ENCODE measurements at regions not wholly inside any gene's neighbourhood (a gene's known extent, or its start where the extent isn't known, plus 50 kb on each side); places are given as distances from the start of the nearest gene placed in this dataset.

- no peak overlapping the region for H3K27ac ChIP-seq (ENCODE audit: extremely low read depth, low read depth, low read length)
- no peaks in the 10 kb centered on the region for H3K9me3 ChIP-seq (ENCODE audit: control insufficient read depth, insufficient read depth, low read depth, low read length)
- no peak for TF ChIP-seq ZBTB11 (tag by site-specific recombination; conservative IDR thresholded peaks at IDR 0.05; ENCODE audit: low read depth)
- TF ChIP-seq ZNF211 (tag by site-specific recombination; IDR thresholded peaks at IDR 0.05; ENCODE audit: low read depth) = no peak
- no peaks in the 10 kb centered on the region for H3K36me3 ChIP-seq (ENCODE audit: control insufficient read depth in 2 of 2, insufficient read depth in 1 of 2, low read length in 2 of 2)
- ChIA-PET CTCF (interaction anchor here (0.6 kb wide), 1 partner anchor 12 kb away, joined by 6 read pairs; no protein-coding TSS in a partner anchor), POLR2A (no interaction called here)
- H3K4me3 ChIP-seq (ENCODE audit: low read depth, low read length) = no peak overlapping the region
- no peaks in the 10 kb centered on the region for H3K4me1 ChIP-seq (ENCODE audit: control insufficient read depth, insufficient read depth, low read length)
Observed at GRCh38 chr9:28899267-28899666, 1326.0 kb upstream of the C9orf72 start.

- TF ChIP-seq IKZF3 (tag by site-specific recombination; IDR thresholded peaks at IDR 0.05) = no peak
- TF ChIP-seq ZNF600 (tag by site-specific recombination; IDR thresholded peaks at IDR 0.05) = no peak
- TF ChIP-seq ZNF639 (tag by site-specific recombination; IDR thresholded peaks at IDR 0.05) = no peak
- no peak for TF ChIP-seq PRDM4 (tag by site-specific recombination; IDR thresholded peaks at IDR 0.05)
- no peak for TF ChIP-seq TRIM28 (IDR thresholded peaks at IDR 0.05; ENCODE audit: borderline replicate concordance, low read length)
- no peak for TF ChIP-seq ZSCAN30 (tag by site-specific recombination; IDR thresholded peaks at IDR 0.05)
- TF ChIP-seq PRDM1 (tag by site-specific recombination; IDR thresholded peaks at IDR 0.05) = no peak
- TF ChIP-seq OSR2 (tag by site-specific recombination; IDR thresholded peaks at IDR 0.05) = no peak
- no peak for TF ChIP-seq ZSCAN16 (tag by site-specific recombination; IDR thresholded peaks at IDR 0.05)
- no peak for TF ChIP-seq ZSCAN18 (tag by site-specific recombination; IDR thresholded peaks at IDR 0.05)
- no peak for TF ChIP-seq ZNF391 (tag by site-specific recombination; IDR thresholded peaks at IDR 0.05; ENCODE audit: borderline replicate concordance, low read depth)
- no peak for TF ChIP-seq GLIS1 (tag by site-specific recombination; IDR thresholded peaks at IDR 0.05)
- TF ChIP-seq ZNF16 (tag by site-specific recombination; IDR thresholded peaks at IDR 0.05; ENCODE audit: low read depth) = no peak
- TF ChIP-seq ZFHX2 (tag by site-specific recombination; conservative IDR thresholded peaks at IDR 0.05) = no peak
- TF ChIP-seq EGR2 (tag by site-specific recombination; IDR thresholded peaks at IDR 0.05; ENCODE audit: low read depth) = no peak
- TF ChIP-seq HIC1 (tag by site-specific recombination; IDR thresholded peaks at IDR 0.05) = no peak
- no peaks in the 10 kb centered on the region for H3K9me3 ChIP-seq (ENCODE audit: control insufficient read depth, insufficient read depth, low read depth, low read length)
- ChIA-PET CTCF (interaction anchor here (0.6 kb wide), 1 partner anchor 12 kb away, joined by 6 read pairs; no protein-coding TSS in a partner anchor), POLR2A (no interaction called here)
- no peaks in the 10 kb centered on the region for H3K36me3 ChIP-seq (ENCODE audit: control insufficient read depth in 2 of 2, insufficient read depth in 1 of 2, low read length in 2 of 2)
- no peaks in the 10 kb centered on the region for H3K4me1 ChIP-seq (ENCODE audit: control insufficient read depth, insufficient read depth, low read length)
- no peak overlapping the region for H3K4me3 ChIP-seq (ENCODE audit: low read depth, low read length)
- no peak overlapping the region for H3K27ac ChIP-seq (ENCODE audit: extremely low read depth, low read depth, low read length)
Observed at GRCh38 chr9:28899926-28900325, 1326.6 kb upstream of the C9orf72 start.

Data from HEK293 (cell line).